GM08714 (cell line): ENCODE measurements at regions not wholly inside any gene's neighbourhood (a gene's known extent, or its start where the extent isn't known, plus 50 kb on each side); places are given as distances from the start of the nearest gene placed in this dataset.

ENCODE experiments used
- H3K4me3 ChIP-seq: fragments of 200-500 bp; sonication (Bioruptor generic); 2 replicates; pipeline ENCODE4 v1.5.1; 2014; ENCODE audit warnings: mild to moderate bottlenecking, low read length, inconsistent platforms
- ZNF274 ChIP-seq: IDR thresholded peaks from 2 replicates; pipeline ENCODE4 v1.6.1; 2012; ENCODE audit warnings: mild to moderate bottlenecking, low read depth, low read length

DNA sequence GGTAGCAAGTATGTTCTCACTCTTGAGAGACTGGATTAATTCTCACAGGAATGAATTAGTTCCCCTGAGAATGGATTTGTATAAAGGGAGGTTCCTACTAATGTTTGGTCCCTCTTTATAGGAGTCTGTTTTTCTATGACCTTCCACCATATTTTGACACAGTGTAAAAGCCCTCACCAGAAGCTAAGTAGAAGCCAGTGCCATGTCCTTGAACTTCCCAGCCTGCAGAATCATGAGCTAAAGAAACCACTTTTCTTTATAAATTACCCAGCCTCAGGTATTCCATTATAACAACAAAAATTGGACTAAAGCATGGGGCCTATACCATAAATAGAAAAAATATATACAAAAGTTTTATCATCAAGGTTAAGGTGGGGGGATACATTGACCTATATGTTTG, 227.9 kb upstream of the DTNA start:
- H3K4me3 ChIP-seq, result no peak overlapping the region
- no peak for TF ChIP-seq ZNF274

DNA sequence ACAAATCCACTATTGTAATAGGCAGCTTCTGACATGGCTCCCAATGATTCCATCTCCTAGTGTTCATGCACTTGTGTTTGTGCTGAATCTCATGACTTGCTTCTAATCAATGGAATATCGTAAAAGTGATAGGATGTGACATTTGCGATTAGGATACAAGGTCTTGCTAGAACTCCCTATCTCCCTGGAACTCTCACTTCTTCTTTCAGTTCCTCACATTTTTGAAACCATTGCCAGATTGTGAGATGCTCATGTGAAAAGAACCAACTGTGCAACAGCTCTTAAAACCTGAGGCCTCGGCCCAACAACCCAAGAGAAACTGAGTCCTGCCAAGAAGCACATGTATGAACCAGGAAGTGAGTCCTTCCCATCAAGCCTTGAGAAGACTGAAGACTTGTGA, 226.9 kb upstream of the DTNA start:
- no peak overlapping the region for H3K4me3 ChIP-seq

DNA sequence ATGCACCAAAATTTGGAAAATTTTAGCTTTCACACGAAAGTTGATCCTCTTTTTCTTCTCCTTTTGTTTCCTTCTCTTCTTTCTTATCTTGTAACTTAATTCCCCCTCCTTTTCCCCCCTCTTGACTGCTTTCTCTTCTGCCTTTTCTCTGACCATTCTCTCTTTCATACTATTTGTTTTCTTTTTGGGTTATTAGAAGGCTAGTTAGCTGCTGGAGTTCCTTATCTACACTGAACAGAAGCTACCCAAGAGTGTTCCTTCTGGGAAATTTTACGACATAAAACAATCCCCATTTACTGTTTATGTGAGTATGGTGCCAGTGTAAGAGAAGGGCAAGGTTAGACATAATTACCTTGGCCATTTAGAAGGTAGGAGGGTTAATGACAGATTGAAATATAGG, 218.4 kb upstream of the DTNA start:
- no peak overlapping the region for H3K4me3 ChIP-seq
- no peak for TF ChIP-seq ZNF274

More for the DNA sequence above, 226.9 kb upstream of the DTNA start:
- TF ChIP-seq ZNF274, result no peak

DNA sequence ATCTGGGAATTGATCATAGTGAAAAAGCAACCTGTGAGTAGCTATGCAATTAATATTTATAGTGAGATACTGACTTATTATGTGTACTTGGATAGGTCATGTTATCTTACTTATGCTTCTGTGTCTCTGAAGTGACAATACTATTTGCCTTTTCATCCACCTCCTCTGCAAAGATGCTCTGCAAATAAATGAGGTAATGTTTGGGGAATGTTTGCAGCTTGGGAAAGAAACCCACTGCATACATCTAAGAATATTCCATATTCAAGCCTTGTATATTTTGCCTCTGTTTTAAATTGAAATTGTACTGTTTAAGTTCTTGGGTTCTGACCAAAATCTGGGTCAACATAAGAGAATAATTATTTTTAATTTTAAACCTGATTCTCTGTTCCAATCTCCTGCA, 217.4 kb upstream of the DTNA start:
- no peak for TF ChIP-seq ZNF274
- H3K4me3 ChIP-seq, result no peak overlapping the region; the same call in 1 of the 2 replicates

DNA sequence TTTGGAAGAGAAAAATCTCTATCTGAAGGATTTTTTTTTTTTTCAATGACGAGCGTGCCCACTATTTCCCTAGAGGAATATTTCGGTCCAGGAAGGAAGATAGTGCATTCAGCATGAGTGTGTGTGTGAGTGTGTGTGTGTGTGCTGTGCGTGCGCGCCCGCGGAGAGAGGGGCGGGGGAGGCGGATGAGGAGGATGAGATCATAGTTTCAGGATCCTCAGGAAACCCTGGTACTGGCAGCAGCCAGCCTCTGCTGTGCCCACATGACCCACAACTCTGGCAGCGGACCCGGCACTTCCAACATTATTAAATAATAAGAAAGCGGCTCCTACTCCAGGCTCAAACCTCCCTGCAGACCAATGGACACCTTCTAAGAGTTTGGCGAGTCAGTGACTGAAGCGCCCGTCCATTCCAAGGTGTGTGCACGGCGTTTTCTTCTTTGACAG, 217.0 kb upstream of the DTNA start:
- TF ChIP-seq ZNF274, result no peak
- H3K4me3 ChIP-seq, result peak overlapping the region; percentile 27

DNA sequence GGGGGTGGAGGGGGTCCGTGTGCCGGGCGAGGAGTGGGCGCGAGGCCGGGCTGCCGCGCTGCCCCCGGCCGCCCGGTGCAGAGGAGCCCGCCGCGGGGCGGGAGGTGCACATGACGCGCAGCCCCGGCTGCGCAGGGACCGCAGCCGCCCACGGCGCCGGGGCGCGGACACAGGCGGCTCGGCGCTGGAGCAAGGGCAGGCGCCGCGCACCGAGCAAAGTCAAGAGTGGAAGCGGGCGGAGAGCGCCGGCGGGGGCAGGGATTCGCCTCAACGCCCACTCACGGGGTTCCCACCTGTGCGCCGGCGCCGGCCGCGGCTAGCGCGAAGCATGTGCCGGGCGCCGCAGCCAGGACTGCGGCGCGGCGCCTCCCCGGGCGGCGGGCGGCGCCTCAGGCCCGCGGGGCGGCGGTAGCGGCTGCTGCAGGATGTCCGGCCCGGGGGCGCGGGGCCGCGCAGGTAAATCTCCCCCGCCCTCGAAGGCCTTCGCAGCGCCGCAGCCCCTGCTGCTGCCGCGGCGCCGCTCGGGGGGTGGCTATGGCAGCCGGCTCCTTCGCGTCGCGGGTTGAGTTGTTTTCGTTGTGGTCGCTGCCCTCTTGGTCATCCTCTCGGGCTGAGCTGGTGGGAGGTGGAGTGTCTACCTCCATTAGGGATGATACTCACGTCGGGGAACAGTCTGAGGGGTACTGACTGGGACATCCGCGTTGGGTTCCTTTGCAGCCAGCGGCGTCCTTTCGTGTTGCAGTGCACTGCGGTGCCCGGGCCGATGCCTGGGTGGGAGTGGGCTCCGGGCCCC, 216.3 kb upstream of the DTNA start:
- peak overlapping the region; percentile 27 for H3K4me3 ChIP-seq
- no peak for TF ChIP-seq ZNF274

DNA sequence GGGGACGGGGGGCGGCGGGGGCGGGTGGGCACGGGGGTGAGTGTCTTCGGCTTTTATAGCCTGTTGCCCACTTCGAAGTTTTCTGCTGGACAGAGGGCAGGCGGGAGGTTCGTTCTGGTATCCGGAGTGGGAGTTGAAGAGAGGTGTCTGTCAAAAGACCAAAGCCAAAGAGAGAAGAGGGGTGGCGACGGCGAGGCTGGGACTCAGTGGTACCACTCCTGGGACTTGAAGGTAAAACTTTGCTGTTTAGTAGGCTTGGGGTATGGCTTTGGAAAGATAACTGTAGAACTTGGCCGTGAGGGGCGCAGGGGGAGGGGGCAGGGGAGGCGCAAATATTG, 215.8 kb upstream of the DTNA start:
- no peak for TF ChIP-seq ZNF274
- H3K4me3 ChIP-seq, result peak overlapping the region; percentile 5; the same call in 1 of the 2 replicates

DNA sequence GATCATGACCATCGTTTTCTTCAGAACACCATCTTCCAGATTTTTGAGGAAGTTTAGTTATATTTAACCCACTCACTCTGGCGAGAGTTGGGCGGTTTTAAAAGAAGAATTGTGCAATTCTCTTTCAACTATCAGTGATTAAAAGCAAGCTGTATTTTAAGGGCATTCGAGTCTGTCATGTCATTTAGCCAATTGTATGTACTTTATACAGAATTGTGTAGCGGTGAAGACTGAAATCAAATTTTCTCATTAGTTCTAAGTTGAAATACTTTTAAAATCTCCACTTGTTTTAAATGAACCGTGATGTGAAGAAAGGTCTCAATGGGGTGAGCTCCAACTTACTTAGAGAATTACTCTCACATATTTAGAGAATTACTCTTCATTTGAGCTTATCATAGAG, 214.6 kb upstream of the DTNA start:
- TF ChIP-seq ZNF274, result no peak
- no peak overlapping the region for H3K4me3 ChIP-seq

DNA sequence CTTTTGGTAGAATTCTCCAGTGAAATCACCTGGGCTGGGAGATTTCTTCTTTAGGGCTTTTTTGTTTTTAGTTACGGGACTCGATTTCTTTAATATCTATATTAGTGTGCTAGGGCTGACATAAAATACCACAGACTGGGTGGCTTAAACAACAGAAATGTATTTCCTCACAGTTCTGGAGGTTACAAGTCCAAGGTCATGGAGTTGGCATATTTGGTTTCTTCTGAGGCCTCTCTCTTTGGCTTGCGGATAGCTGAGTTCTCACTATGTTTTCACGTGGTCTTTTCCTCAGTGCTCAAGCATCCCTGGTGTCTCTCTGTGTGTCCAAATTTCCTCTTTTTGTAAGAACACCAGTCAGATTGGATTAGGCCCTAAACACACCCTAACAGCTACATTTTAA, 208.5 kb upstream of the DTNA start:
- no peak for TF ChIP-seq ZNF274

DNA sequence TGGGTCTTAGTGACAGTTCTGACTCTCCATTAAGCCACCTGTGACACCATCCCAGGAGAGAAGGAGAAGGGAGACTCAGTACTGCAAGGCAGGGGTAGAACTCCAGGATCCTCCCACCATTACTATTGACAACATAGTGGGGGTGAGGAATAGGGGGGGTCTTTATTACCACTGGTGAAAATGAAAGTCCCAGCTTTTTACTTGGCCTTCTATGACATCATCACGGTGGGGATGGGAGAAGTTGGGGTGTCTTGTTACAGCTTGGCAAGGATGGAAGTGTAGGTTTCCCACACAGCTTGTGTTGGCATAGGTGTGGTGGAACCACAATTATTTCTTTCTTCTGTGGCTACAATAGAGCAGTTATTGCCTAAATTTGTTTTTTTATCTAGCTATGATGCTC, 203.9 kb upstream of the DTNA start:
- TF ChIP-seq ZNF274, result no peak
- H3K4me3 ChIP-seq, result no peak overlapping the region

More for the DNA sequence above, 208.5 kb upstream of the DTNA start:
- no peak overlapping the region for H3K4me3 ChIP-seq

DNA sequence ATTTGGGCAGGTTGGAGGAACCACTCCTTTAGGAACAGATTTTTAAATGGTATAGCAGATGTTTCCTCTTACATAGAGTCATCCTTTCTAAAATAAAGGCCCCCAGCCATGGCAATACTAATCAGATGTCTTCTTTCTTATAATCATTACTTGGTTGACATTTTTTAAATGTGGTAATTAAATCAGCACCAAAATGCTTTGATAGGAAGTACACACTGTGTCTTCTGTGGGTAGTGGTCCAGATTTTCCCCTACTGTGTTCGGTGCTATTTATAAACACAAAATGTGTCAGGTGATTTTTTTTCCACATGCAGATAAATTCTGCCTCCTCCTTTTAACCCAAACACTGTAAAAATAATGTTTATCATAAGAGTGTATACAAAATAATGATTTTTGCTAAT, 200.9 kb upstream of the DTNA start:
- no peak overlapping the region for H3K4me3 ChIP-seq
- no peak for TF ChIP-seq ZNF274

DNA sequence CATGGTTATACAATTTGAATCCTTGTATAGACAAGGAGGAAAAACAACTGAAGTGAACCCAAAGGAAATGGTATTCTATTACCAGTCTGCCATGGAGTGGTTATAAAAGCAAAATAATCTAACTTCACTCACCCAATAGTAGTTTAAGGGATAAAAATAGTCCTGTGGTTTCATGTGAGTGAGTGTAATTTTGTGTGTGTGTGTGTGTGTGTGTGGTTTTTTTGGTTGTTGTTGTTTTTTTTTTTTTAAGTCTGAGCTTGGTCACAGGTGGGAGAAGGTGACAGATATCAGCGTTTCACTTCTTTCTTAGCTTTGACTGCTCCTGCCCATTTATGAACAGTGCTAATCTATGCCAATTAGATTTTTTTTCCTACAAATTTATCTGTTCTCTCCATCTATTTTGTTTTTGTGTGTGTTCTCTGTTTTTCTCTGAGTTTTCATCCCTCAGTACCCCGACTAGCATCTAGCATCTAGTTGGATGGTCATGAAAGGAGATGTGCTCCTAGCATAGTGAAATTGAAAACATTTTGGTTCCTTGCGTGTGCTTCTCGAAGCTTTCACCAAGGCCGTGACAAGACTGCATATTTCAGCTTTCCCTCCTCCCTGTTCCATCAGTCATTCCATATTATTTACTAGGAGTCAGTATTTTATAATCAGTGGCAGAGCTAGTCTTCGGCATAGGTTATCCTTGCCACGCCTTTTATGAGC, 200.1 kb upstream of the DTNA start:
- no peak for TF ChIP-seq ZNF274
- no peak overlapping the region for H3K4me3 ChIP-seq

DNA sequence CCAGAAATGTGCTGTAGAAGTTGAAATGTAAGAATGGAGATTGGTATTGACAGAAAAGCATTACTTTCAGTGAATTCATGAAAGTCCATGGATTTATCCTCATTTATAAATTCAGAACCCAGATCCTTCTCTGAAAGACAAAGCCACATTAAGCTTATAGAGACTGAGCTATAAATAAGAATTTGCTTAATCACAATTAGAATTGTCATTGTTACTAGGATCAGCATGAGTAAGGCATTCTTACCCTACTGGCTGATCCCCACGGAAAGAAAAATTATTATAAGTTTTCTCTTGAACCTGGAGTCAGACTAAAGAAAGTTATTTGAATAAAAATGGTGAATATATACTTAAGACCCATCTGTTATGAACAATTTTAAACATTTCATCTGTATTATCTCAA, 199.2 kb upstream of the DTNA start:
- no peak overlapping the region for H3K4me3 ChIP-seq
- TF ChIP-seq ZNF274, result no peak

DNA sequence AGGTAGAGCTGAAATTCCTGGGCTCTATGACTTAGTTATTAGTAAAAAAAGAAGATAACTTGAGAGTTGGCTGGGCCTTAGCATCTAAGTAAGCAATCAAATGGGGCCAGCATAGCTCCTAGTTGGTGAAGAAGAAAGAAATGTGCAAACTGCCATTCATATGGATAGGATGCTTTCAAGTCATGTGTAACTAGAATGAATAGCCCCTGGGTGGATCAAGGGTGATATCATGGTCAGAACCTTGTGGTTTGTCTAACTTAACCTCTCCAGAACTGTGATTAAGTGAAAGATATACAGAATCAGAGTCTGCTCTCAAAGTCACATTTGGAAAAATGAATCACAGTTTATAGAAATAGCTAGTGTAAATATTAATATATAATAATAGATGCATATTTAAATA, 198.7 kb upstream of the DTNA start:
- TF ChIP-seq ZNF274, result no peak
- no peak overlapping the region for H3K4me3 ChIP-seq

DNA sequence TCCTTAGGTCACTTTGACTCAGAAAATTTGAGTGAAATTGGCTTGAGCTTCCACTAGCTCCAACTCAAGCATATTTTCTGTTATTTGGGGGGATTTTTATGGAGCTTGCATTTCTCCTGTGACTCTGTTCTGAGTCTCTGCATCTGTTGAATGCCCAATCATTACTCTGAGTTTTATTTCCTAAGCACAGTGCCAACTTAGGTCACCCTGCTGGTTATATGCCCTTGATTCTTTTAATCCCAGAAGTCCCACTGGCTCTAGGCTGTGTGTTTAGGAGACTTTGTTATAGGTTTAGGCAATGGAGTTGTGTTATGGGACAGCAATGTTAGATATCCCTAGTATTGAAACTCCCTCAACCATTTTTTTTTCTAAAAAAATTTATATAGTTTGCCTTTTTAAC, 198.2 kb upstream of the DTNA start:
- TF ChIP-seq ZNF274, result no peak
- H3K4me3 ChIP-seq, result no peak overlapping the region
